ENCODE measurements at regions not wholly inside any gene's neighbourhood (a gene's known extent, or its start where the extent isn't known, plus 50 kb on each side); places are given as distances from the start of the nearest gene placed in this dataset.
"Not testable (repeated sequence)": the region's sequence is repeated elsewhere in the genome, so short reads cannot be mapped to it uniquely, and the experiment has no call there.

GRCh38 chr12:74170645-74171477 is 366.8 kb upstream of the ATXN7L3B start:
- no peak for ATAC-seq

GRCh38 chr12:74171478-74171909 is 366.1 kb upstream of the ATXN7L3B start:
- ATAC-seq: no peak

GRCh38 chr12:74174961-74175360 is 362.7 kb upstream of the ATXN7L3B start:
- not testable (repeated sequence) for ATAC-seq

- no peak for ATAC-seq
Observed at GRCh38 chr12:74185360-74185759, 352.3 kb upstream of the ATXN7L3B start.

GRCh38 chr12:74193191-74193590 is 344.4 kb upstream of the ATXN7L3B start:
- no peak for ATAC-seq

- no peak for ATAC-seq
Observed at GRCh38 chr12:74204236-74204635, 333.4 kb upstream of the ATXN7L3B start.

GRCh38 chr12:74227846-74228545 is 309.6 kb upstream of the ATXN7L3B start:
- no peak for ATAC-seq

GRCh38 chr12:74229671-74230070 is 308.0 kb upstream of the ATXN7L3B start:
- ATAC-seq: no peak

GRCh38 chr12:74235342-74235741 is 302.3 kb upstream of the ATXN7L3B start:
- ATAC-seq: no peak

- ATAC-seq: no peak
Observed at GRCh38 chr12:74241341-74241740, 296.3 kb upstream of the ATXN7L3B start.

GRCh38 chr12:74242088-74242487 is 295.5 kb upstream of the ATXN7L3B start:
- ATAC-seq: no peak

GRCh38 chr12:74245458-74245857 is 292.2 kb upstream of the ATXN7L3B start:
- no peak for ATAC-seq

- no peak for ATAC-seq
Observed at GRCh38 chr12:74250891-74251290, 286.7 kb upstream of the ATXN7L3B start.

GRCh38 chr12:74253826-74254225 is 283.8 kb upstream of the ATXN7L3B start:
- not testable (repeated sequence) for ATAC-seq

- no peak for ATAC-seq
Observed at GRCh38 chr12:74254784-74255183, 282.9 kb upstream of the ATXN7L3B start.

- no peak for ATAC-seq
Observed at GRCh38 chr12:74259199-74259598, 278.4 kb upstream of the ATXN7L3B start.

GRCh38 chr12:74264692-74265091 is 272.9 kb upstream of the ATXN7L3B start:
- no peak for ATAC-seq

GRCh38 chr12:74269355-74269754 is 268.3 kb upstream of the ATXN7L3B start:
- ATAC-seq: not testable (repeated sequence)

GRCh38 chr12:74280156-74280655 is 257.4 kb upstream of the ATXN7L3B start:
- ATAC-seq: no peak

- ATAC-seq: not testable (repeated sequence)
Observed at GRCh38 chr12:74281401-74282180, 256.0 kb upstream of the ATXN7L3B start.

- no peak for ATAC-seq
Observed at GRCh38 chr12:74283646-74284045, 254.0 kb upstream of the ATXN7L3B start.

GRCh38 chr12:74285773-74286172 is 251.9 kb upstream of the ATXN7L3B start:
- ATAC-seq: no peak

- no peak for ATAC-seq
Observed at GRCh38 chr12:74286254-74286653, 251.4 kb upstream of the ATXN7L3B start.
